GM10248 (cell line): ENCODE measurements at regions not wholly inside any gene's neighbourhood (a gene's known extent, or its start where the extent isn't known, plus 50 kb on each side); places are given as distances from the start of the nearest gene placed in this dataset.
A peak's percentile ranks its signal among the peaks of the same experiment; 100 is the strongest.

Experiments used
- CTCF ChIA-PET: fragments of 300-600 bp; sonication (Branson Sonifier 250); formaldehyde crosslinking; extraction: SDS; loops from one replicate; lab custom pipeline; 2021; ENCODE audit warnings: antibody characterized with exemption; lab: Yijun Ruan, JAX
- POLR2A ChIA-PET: fragments of 350-650 bp; sonication (Branson Sonifier 250); formaldehyde crosslinking; extraction: SDS; loops from one replicate; lab custom pipeline; 2020; ENCODE audit warnings: antibody characterized with exemption; lab: Yijun Ruan, JAX
- DNase-seq: peaks from one replicate; pipeline ENCODE4 v3.0.0; 2012; ENCODE audit errors: extremely low spot score
- TF ChIP-seq, protein P1 (sequence below): IDR thresholded peaks from 2 replicates; pipeline ENCODE4 v1.5.1; 2012; ENCODE audit warnings: mild to moderate bottlenecking, low read depth; ENCODE audit errors: extremely low read depth, missing control alignments, control extremely low read depth

DNA sequence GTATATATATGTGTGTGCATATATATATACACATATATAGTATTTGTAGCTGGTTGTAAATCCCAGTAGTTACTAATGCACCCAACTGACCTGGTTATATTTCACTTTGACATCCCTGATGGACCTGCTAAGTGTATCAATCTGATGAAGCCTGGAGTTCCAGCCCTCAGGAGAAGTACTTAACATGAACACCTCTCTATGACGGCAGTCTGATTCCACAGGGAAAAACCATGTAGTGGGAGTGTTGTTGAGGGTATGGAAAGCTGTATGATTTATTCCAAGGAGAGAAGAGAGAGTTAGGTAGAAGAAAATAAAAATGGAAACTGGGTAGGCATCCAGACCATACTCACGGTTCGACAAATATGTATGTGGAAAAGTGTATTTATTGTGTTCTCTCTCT, 531.2 kb upstream of the SEMA6D start:
- ChIA-PET POLR2A (no interaction called here), CTCF (interaction anchor here (3.8 kb wide), 1 partner anchor 10 kb away, joined by 21 read pairs; no protein-coding TSS in a partner anchor)
- no peak for DNase-seq

DNA sequence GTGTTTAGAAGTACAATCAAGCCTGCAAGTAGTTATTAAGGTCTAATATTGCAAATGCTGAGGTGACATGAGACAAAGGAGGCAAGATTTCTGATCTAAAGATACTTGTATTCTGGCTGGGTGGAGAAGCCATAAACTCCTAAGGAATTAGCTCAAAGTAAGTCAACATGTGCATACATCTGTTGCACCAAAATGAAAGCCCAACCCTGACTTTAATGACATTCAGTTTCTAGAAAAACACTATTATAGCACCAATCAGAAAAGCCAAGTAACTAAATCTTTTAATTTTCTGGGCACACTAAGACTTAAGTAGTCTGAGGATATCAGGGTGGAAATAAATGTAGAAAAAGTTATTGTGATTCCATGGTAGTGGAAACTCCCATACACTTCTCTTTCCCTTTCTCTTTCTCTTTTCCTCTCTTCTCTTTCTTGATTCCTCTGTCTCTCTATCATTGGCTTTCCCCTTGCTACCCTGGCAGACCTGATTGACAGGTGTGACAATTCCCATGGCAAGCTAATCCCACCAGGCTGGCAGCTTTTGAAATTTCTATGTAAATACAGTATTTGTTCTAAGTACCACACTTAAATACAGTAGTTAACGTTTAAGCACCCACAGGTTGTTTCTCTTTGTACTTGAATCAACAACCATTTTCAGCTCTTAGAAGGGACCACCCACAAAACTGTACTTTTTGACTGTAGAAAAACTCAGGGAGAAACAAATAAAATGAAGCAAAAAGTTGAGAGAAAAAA, 528.4 kb upstream of the SEMA6D start:
- CTCF ChIA-PET, result interaction anchor here (0.6 to 3.8 kb wide), 7 partner anchors 7 to 1097 kb away, joined by 3 to 21 read pairs (median 5); no protein-coding TSS in a partner anchor
- TF ChIP-seq, protein P1, sequence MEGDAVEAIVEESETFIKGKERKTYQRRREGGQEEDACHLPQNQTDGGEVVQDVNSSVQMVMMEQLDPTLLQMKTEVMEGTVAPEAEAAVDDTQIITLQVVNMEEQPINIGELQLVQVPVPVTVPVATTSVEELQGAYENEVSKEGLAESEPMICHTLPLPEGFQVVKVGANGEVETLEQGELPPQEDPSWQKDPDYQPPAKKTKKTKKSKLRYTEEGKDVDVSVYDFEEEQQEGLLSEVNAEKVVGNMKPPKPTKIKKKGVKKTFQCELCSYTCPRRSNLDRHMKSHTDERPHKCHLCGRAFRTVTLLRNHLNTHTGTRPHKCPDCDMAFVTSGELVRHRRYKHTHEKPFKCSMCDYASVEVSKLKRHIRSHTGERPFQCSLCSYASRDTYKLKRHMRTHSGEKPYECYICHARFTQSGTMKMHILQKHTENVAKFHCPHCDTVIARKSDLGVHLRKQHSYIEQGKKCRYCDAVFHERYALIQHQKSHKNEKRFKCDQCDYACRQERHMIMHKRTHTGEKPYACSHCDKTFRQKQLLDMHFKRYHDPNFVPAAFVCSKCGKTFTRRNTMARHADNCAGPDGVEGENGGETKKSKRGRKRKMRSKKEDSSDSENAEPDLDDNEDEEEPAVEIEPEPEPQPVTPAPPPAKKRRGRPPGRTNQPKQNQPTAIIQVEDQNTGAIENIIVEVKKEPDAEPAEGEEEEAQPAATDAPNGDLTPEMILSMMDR, result no peak
- DNase-seq, result no peak
- POLR2A ChIA-PET, result no interaction called here

More for the DNA sequence above, 531.2 kb upstream of the SEMA6D start:
- TF ChIP-seq, protein P1, result no peak

DNA sequence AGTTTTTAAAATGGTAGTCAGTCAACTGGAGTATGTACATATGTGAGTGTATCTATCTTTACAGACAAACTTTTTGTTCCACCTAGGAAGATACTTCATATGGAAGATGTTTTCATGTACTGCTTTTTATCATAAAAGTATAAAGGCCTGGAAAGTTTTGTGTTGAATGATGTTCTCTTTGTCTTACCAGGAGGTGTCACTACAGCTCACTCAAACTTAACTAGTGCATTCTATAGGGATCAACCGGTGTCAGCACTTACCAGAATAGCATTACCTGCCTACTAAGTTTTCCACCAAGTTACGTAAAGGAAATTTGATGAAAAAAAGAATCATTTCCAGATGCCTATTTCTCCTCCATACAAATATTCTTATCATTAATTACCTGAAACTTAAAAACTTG, 522.6 kb upstream of the SEMA6D start:
- DNase-seq, result no peak
- TF ChIP-seq, protein P1, result no peak
- POLR2A ChIA-PET, result no interaction called here
- CTCF ChIA-PET, result interaction anchor here (0.7 to 4.6 kb wide), 8 partner anchors 8 to 1158 kb away, joined by 3 to 53 read pairs (median 16); no protein-coding TSS in a partner anchor

DNA sequence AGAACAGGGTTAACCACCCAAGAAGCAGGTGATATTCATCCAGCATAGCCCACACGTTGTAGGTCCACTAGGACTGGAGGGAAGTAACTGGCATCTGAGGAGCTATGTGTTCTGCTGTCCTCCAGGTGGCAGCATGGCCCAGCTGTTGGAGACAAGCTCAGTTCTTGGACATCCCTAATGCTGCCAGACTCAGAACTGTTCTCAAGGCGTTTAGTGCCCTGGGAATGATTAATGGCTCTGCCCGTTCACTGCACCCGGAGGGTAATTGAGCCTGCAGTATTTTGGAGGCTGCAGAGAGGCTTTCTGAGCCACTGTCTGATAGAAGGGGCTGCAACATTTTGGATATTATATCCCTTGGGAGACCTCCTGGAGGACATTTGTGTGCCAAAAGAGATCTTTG, 521.3 kb upstream of the SEMA6D start:
- DNase-seq, result peak; percentile 37
- CTCF ChIA-PET, result interaction anchor here (0.6 to 4.6 kb wide), 35 partner anchors 8 to 1192 kb away, joined by 3 to 53 read pairs (median 4); no protein-coding TSS in a partner anchor
- POLR2A ChIA-PET, result no interaction called here
- TF ChIP-seq, protein P1, result peak; percentile 92

DNA sequence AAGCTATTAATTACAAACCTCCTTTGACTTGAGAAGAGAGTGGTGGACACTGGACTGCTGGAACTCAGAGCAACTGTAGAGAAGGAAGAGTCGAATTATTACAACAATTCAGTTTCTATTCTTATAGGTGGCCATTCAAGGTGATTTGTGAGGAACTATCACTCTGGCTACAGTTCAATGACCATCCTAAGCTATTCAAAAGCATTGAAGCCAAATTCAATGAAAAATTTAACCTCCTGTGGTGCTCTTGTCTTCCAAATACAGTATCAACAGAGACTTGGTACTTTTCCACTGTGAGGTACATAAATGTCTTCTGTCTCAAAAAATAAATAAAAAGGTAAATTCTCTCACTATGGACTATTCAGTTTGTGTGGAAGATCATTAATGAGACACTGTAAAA, 513.3 kb upstream of the SEMA6D start:
- POLR2A ChIA-PET, result no interaction called here
- CTCF ChIA-PET, result interaction anchor here (1.1 to 2.4 kb wide), 6 partner anchors 8 to 881 kb away, joined by 3 to 12 read pairs (median 4); no protein-coding TSS in a partner anchor

DNA sequence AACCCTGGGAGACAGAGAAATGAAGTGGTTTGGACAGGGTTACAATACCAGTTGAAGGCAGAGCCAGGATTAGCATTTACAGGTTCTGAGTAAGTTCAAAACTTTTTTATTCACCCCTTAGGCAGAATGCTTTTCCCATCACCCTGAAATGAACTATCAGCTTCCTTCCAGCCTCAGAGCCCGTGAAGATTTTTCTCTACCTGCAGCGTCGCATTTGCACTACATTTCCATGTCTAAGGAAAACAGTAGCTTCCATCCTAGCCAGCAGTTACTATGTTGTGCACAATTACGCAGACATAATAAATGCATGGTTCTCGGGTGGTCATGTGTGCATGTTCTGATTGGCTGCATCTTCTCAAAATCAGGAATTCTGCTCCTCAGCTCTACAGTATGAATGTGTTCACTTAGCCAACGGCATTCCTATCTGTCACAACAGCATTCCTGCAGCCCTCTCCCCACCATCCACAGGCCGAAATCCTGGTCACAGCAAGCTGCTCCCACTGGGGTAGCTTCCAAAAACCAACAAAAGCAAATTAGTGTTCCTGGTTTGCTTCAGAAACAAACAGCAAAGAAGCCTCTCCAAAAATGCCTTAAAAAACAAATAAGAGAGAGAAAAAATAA, 510.8 kb upstream of the SEMA6D start:
- CTCF ChIA-PET, result interaction anchor here (1.3 kb wide), 1 partner anchor 10 kb away, joined by 7 read pairs; no protein-coding TSS in a partner anchor
- POLR2A ChIA-PET, result no interaction called here
- no peak for DNase-seq

More for the DNA sequence above, 513.3 kb upstream of the SEMA6D start:
- no peak for DNase-seq
- TF ChIP-seq, protein P1, result no peak

More for the DNA sequence above, 510.8 kb upstream of the SEMA6D start:
- TF ChIP-seq, protein P1, result no peak
